MV-4-11 (cell line): ENCODE measurements at regions not wholly inside any gene's neighbourhood (a gene's known extent, or its start where the extent isn't known, plus 50 kb on each side); places are given as distances from the start of the nearest gene placed in this dataset.
A peak's percentile ranks its signal among the peaks of the same experiment; 100 is the strongest.

ENCODE experiments used
- DNase-seq: peaks from one replicate; lab custom pipeline; 2025; lab: John Stamatoyannopoulos, UW

GRCh38 chr17:77771587-77771986, 186.9 kb upstream of the TNRC6C start:
- DNase-seq, result no peak

- DNase-seq, result no peak
Observed at GRCh38 chr17:77771998-77772397, 186.5 kb upstream of the TNRC6C start.

- peak; percentile 20 for DNase-seq
Observed at GRCh38 chr17:77772461-77772897, 186.0 kb upstream of the TNRC6C start.

GRCh38 chr17:77772899-77773358, 185.6 kb upstream of the TNRC6C start:
- no peak for DNase-seq

GRCh38 chr17:77774182-77774581, 184.3 kb upstream of the TNRC6C start:
- DNase-seq, result no peak

GRCh38 chr17:77778636-77779489, 179.6 kb upstream of the TNRC6C start:
- no peak for DNase-seq

GRCh38 chr17:77779711-77780539, 178.6 kb upstream of the TNRC6C start:
- no peak for DNase-seq

- DNase-seq, result no peak
Observed at GRCh38 chr17:77781536-77781935, 177.0 kb upstream of the TNRC6C start.

GRCh38 chr17:77782201-77782600, 176.3 kb upstream of the TNRC6C start:
- DNase-seq, result no peak

- no peak for DNase-seq
Observed at GRCh38 chr17:77782611-77783010, 175.9 kb upstream of the TNRC6C start.

GRCh38 chr17:77783991-77784820, 174.3 kb upstream of the TNRC6C start:
- DNase-seq, result peak; percentile 51

- no peak for DNase-seq
Observed at GRCh38 chr17:77785312-77785905, 173.1 kb upstream of the TNRC6C start.

GRCh38 chr17:77786090-77786489, 172.4 kb upstream of the TNRC6C start:
- no peak for DNase-seq

- DNase-seq, result no peak
Observed at GRCh38 chr17:77786740-77787505, 171.6 kb upstream of the TNRC6C start.

GRCh38 chr17:77790143-77790829, 168.2 kb upstream of the TNRC6C start:
- DNase-seq, result peak; percentile 15

- no peak for DNase-seq
Observed at GRCh38 chr17:77792626-77793025, 165.9 kb upstream of the TNRC6C start.

- DNase-seq, result no peak
Observed at GRCh38 chr17:77793146-77793970, 165.1 kb upstream of the TNRC6C start.

GRCh38 chr17:77793971-77794235, 164.6 kb upstream of the TNRC6C start:
- DNase-seq, result no peak

GRCh38 chr17:77794846-77795245, 163.7 kb upstream of the TNRC6C start:
- DNase-seq, result no peak

- DNase-seq, result no peak
Observed at GRCh38 chr17:77795685-77796084, 162.8 kb upstream of the TNRC6C start.
